CD14-positive monocyte (primary cell): ENCODE measurements at regions not wholly inside any gene's neighbourhood (a gene's known extent, or its start where the extent isn't known, plus 50 kb on each side); places are given as distances from the start of the nearest gene placed in this dataset.

Source experiments
- DNase-seq, 3 donors: peaks; one replicate each; pipeline ENCODE4 v3.0.0-alpha.2; 2011 to 2022
- H2AFZ ChIP-seq: 2 replicates; pipeline ENCODE4 v1.6.0; 2012; ENCODE audit warnings: mild to moderate bottlenecking, low read depth, low read length, inconsistent platforms; ENCODE audit not compliant: insufficient read depth, poor library complexity, severe bottlenecking
- H3K27ac ChIP-seq, 2 donors: 1 replicate in 1 of 2; 2 replicates in 1 of 2; pipeline ENCODE4 v1.5.1; 2012 to 2013; ENCODE audit warnings: low read length in 2 of 2, control low read depth in 1 of 2, inconsistent platforms in 1 of 2, low read depth in 1 of 2, mild to moderate bottlenecking in 1 of 2
- H3K27me3 ChIP-seq, 2 donors: one replicate each; pipeline versions ENCODE4 v1.6.0 to v1.6.1; 2011 to 2013; ENCODE audit warnings: low read length in 2 of 2; ENCODE audit not compliant: control insufficient read depth in 2 of 2, insufficient read depth in 2 of 2
- H3K36me3 ChIP-seq, 2 donors: replicated peaks in 1 of 2; 1 replicate in 1 of 2; 2 replicates in 1 of 2; pipeline versions ENCODE4 v1.5.1 to v1.6.1; 2012 to 2013; ENCODE audit warnings: low read length in 2 of 2, control low read depth in 1 of 2, inconsistent platforms in 1 of 2, mild to moderate bottlenecking in 1 of 2; ENCODE audit not compliant: insufficient read depth in 2 of 2, control insufficient read depth in 1 of 2
- H3K4me1 ChIP-seq, 2 donors: 1 replicate in 1 of 2; 2 replicates in 1 of 2; pipeline versions ENCODE4 v1.5.1 to v1.6.1; 2012 to 2013; ENCODE audit warnings: low read length in 2 of 2, control low read depth in 1 of 2, inconsistent platforms in 1 of 2, mild to moderate bottlenecking in 1 of 2, moderate library complexity in 1 of 2; ENCODE audit not compliant: insufficient read depth in 2 of 2, control insufficient read depth in 1 of 2
- H3K4me2 ChIP-seq: replicated peaks from 2 replicates; pipeline ENCODE3; 2012; ENCODE audit warnings: low read length, moderate library complexity, mild to moderate bottlenecking; ENCODE audit not compliant: poor library complexity, severe bottlenecking; ENCODE audit errors: extremely low read depth
- H3K4me3 ChIP-seq, 3 experiments: fragments of 200-600 bp in 1 of 3; sonication (generic) in 1 of 3; replicated peaks in 1 of 3; 1 replicate in 2 of 3; 2 replicates in 1 of 3; pipeline ENCODE4 v1.5.1; 2011 to 2013; ENCODE audit warnings: low read length in 3 of 3, mild to moderate bottlenecking in 3 of 3, control low read depth in 2 of 3, low read depth in 2 of 3, inconsistent platforms in 1 of 3, moderate library complexity in 1 of 3
- H3K79me2 ChIP-seq: 2 replicates; pipeline ENCODE4 v1.6.0; 2012; ENCODE audit warnings: mild to moderate bottlenecking, control low read depth, inconsistent platforms, low read length, moderate library complexity; ENCODE audit not compliant: insufficient read depth
- H3K9ac ChIP-seq: 2 replicates; pipeline ENCODE4 v1.6.0; 2017; ENCODE audit warnings: low read length, mild to moderate bottlenecking; ENCODE audit not compliant: insufficient read depth, poor library complexity, severe bottlenecking
- H3K9me3 ChIP-seq, 2 donors: replicated peaks in 1 of 2; 1 replicate in 1 of 2; 2 replicates in 1 of 2; pipeline versions ENCODE4 v1.5.1 to v1.6.1; 2012 to 2013; ENCODE audit warnings: low read length in 2 of 2, control low read depth in 1 of 2; ENCODE audit not compliant: control insufficient read depth in 1 of 2, insufficient read depth in 1 of 2
- H4K20me1 ChIP-seq: 2 replicates; pipeline ENCODE4 v1.6.0; 2012; ENCODE audit warnings: mild to moderate bottlenecking, low read length, control low read depth, moderate library complexity; ENCODE audit not compliant: insufficient read depth
- H3K27ac Mint-ChIP-seq, 7 donors: one replicate each; pipeline ENCODE4 v1.8.0; 2020; ENCODE audit warnings: mild to moderate bottlenecking in 7 of 7, mixed read lengths in 7 of 7, moderate library complexity in 6 of 7, inconsistent platforms in 2 of 7
- H3K27me3 Mint-ChIP-seq, 3 donors: one replicate each; pipeline ENCODE4 v1.8.0; 2021 to 2022; ENCODE audit warnings: low read depth in 3 of 3, mild to moderate bottlenecking in 3 of 3, mixed read lengths in 3 of 3, moderate library complexity in 3 of 3, inconsistent platforms in 1 of 3
- H3K36me3 Mint-ChIP-seq, 2 donors: one replicate each; pipeline ENCODE4 v1.8.0; 2020; ENCODE audit warnings: mixed read lengths in 2 of 2, inconsistent platforms in 1 of 2, mild to moderate bottlenecking in 1 of 2
- H3K4me1 Mint-ChIP-seq: one replicate; pipeline ENCODE4 v1.8.0; 2020; ENCODE audit warnings: mild to moderate bottlenecking, mixed read lengths
- H3K4me3 Mint-ChIP-seq, 2 donors: one replicate each; pipeline ENCODE4 v1.8.0; 2020; ENCODE audit warnings: mild to moderate bottlenecking in 2 of 2, mixed read lengths in 2 of 2, moderate library complexity in 1 of 2
- H3K9me3 Mint-ChIP-seq, 7 donors: one replicate each; pipeline ENCODE4 v1.8.0; 2020 to 2022; ENCODE audit warnings: mixed read lengths in 7 of 7, mild to moderate bottlenecking in 6 of 7, moderate library complexity in 6 of 7, inconsistent platforms in 2 of 7
- WGBS: methylation state at CpG from one replicate; pipeline ENCODE4 v1.1.5; 2013; ENCODE audit warnings: missing lambda C conversion rate; ENCODE audit not compliant: insufficient coverage; 5-methylcytosine and 5-hydroxymethylcytosine counted together
- intact Hi-C, 2 donors: fragments of 100-400 bp; cut with micrococcal nuclease; formaldehyde crosslinking; loops; one replicate each; pipeline versions ENCODE4 v1.15.0 to v1.15.1; 2023
- TF ChIP-seq, protein P1 (sequence below): fragments of 200-600 bp; IDR thresholded peaks from one replicate; pipeline ENCODE4 v1.8.0; 2022; ENCODE audit warnings: antibody characterized with exemption, mild to moderate bottlenecking

DNA sequence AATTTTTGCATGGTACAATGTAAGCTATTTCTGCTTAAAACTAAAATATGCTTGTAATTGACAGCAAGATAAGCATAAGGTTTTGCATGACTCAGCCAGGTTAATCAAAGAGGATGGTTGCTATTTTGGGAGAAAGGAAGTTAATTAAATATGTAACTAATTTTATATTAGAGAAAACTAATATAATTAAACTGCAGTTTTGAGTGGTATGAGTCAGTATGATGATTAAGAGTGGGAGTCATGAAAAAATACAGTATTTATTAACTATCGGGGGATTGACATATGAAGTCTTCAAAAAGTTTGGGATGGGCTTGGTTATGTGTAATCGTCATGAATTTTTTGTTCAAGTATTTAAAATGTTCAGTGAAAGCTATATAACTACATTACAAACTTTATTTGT lies 54.0 kb upstream of the CDK20 start:
- no peaks in the 10 kb centered on the region for H3K9me3 ChIP-seq
- no peak overlapping the region for H3K4me2 ChIP-seq
- no peaks in the 10 kb centered on the region for H3K4me1 Mint-ChIP-seq
- no peaks in the 10 kb centered on the region for H3K36me3 Mint-ChIP-seq
- peaks cover 4 to 9% (median 5%) of the 10 kb centered on the region in 3 donors for H3K27me3 Mint-ChIP-seq
- H3K27ac Mint-ChIP-seq = no peak overlapping the region
- H3K27me3 ChIP-seq = no peaks in the 10 kb centered on the region
- no peak overlapping the region for H3K9ac ChIP-seq
- DNase-seq = no peak
- H3K9me3 Mint-ChIP-seq = peaks cover 0 to 2% (median 0%) of the 10 kb centered on the region in 7 donors
- H3K79me2 ChIP-seq = no peaks in the 10 kb centered on the region
- TF ChIP-seq, protein P1, sequence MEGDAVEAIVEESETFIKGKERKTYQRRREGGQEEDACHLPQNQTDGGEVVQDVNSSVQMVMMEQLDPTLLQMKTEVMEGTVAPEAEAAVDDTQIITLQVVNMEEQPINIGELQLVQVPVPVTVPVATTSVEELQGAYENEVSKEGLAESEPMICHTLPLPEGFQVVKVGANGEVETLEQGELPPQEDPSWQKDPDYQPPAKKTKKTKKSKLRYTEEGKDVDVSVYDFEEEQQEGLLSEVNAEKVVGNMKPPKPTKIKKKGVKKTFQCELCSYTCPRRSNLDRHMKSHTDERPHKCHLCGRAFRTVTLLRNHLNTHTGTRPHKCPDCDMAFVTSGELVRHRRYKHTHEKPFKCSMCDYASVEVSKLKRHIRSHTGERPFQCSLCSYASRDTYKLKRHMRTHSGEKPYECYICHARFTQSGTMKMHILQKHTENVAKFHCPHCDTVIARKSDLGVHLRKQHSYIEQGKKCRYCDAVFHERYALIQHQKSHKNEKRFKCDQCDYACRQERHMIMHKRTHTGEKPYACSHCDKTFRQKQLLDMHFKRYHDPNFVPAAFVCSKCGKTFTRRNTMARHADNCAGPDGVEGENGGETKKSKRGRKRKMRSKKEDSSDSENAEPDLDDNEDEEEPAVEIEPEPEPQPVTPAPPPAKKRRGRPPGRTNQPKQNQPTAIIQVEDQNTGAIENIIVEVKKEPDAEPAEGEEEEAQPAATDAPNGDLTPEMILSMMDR = no peak
- H2AFZ ChIP-seq = no peak overlapping the region
- H4K20me1 ChIP-seq = no peaks in the 10 kb centered on the region
- no peak overlapping the region for H3K4me3 Mint-ChIP-seq
- no peaks in the 10 kb centered on the region for H3K4me1 ChIP-seq
- intact Hi-C loops = no loop called here
- no peak overlapping the region for H3K4me3 ChIP-seq
- no peaks in the 10 kb centered on the region for H3K36me3 ChIP-seq
- WGBS = no CpG with 5 or more reads among the region's 2 CpGs
- no peak overlapping the region for H3K27ac ChIP-seq

DNA sequence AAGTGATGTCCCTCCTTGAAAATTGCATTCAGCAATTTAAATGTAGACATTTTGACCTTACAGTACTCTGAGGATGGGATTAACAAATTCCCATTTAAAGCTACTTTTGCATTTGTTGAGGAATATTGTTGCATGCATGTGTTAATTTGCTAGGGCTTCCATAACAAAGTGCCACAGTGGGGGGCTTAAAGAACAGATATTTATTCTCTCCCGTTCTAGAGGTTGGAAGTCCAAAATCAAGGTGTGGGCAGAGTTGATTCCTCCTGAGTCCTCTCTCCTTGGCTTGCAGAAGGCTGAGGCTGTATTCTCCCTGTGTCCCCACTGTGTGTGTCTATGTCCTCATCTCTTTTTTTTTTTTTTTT lies 51.8 kb upstream of the CDK20 start:
- no peaks in the 10 kb centered on the region for H3K27me3 ChIP-seq
- no peaks in the 10 kb centered on the region for H3K36me3 ChIP-seq
- no peaks in the 10 kb centered on the region for H3K79me2 ChIP-seq
- no CpG with 5 or more reads among the region's 1 CpG for WGBS
- no peak overlapping the region for H3K9ac ChIP-seq
- H2AFZ ChIP-seq = no peak overlapping the region
- no peaks in the 10 kb centered on the region for H3K4me1 Mint-ChIP-seq
- H3K9me3 ChIP-seq = no peaks in the 10 kb centered on the region
- no peak overlapping the region for H3K4me3 Mint-ChIP-seq
- DNase-seq = no peak
- H3K27ac ChIP-seq = no peak overlapping the region
- H4K20me1 ChIP-seq = no peaks in the 10 kb centered on the region
- no peaks in the 10 kb centered on the region for H3K36me3 Mint-ChIP-seq
- no peak overlapping the region for H3K4me3 ChIP-seq
- no peaks in the 10 kb centered on the region for H3K4me1 ChIP-seq
- intact Hi-C loops = no loop called here
- H3K27me3 Mint-ChIP-seq = peaks cover 5 to 14% (median 12%) of the 10 kb centered on the region in 3 donors
- H3K27ac Mint-ChIP-seq = no peak overlapping the region
- peaks cover 0 to 5% (median 0%) of the 10 kb centered on the region in 7 donors for H3K9me3 Mint-ChIP-seq
- TF ChIP-seq, protein P1 = no peak
- H3K4me2 ChIP-seq = no peak overlapping the region
